Fibroblast of skin of right biceps (primary cell): ENCODE measurements at regions not wholly inside any gene's neighbourhood (a gene's known extent, or its start where the extent isn't known, plus 50 kb on each side); places are given as distances from the start of the nearest gene placed in this dataset.
A peak's percentile ranks its signal among the peaks of the same experiment; 100 is the strongest.
"Not testable (repeated sequence)": the region's sequence is repeated elsewhere in the genome, so short reads cannot be mapped to it uniquely, and the experiment has no call there.

ENCODE experiments used
- DNase-seq: peaks from one replicate; pipeline ENCODE4 v3.0.0-alpha.2; 2013

GRCh38 chr4:72864898-72865297 lies 204.6 kb downstream of the COX18 start:
- no peak for DNase-seq

- DNase-seq: not testable (repeated sequence)
Observed at GRCh38 chr4:72864277-72864676, 205.2 kb downstream of the COX18 start.

DNA sequence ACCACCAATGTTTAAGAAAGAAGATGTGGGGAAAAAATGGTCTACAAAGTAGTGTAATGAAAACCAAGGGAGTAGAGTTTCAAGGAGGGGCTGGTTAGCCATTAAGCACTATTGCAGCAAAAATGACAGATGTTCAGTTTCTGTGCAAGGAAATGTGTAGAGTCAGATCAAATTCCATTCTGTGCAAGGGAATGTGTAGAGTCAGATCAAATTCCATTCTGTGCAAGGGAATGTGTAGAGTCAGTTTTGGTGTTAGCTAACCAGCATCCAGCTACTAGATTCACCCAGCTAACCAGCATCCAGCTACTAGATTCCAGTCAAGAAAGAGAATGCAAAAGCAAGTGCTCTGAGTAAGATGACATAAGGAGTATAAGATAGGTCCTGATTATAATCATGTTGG lies 208.8 kb downstream of the COX18 start:
- peak; percentile 10 for DNase-seq

GRCh38 chr4:72858328-72858727 lies 211.2 kb downstream of the COX18 start:
- peak; percentile 72 for DNase-seq

GRCh38 chr4:72857787-72858186 lies 211.7 kb downstream of the COX18 start:
- DNase-seq: no peak

DNA sequence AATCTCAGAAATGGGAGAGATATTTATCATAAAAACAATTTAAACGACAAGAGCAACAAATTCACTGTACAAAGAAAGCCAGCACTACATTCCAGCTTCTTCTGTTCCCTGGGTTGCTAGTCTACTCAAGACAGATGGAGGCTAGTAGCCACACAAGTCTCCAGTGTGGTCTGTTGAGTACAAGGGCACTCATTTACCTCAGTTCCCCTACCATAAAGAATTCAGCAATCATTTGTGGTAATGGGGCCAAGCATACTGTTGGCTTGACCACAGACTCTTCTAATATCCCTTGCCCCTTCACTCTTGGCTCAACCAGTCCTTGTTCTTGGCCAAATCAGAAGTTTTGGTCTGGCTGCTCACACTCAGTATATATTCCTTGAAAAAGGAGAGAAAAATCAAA lies 212.3 kb downstream of the COX18 start:
- DNase-seq: no peak

- no peak for DNase-seq
Observed at GRCh38 chr4:72846280-72847111, 223.0 kb downstream of the COX18 start.

DNA sequence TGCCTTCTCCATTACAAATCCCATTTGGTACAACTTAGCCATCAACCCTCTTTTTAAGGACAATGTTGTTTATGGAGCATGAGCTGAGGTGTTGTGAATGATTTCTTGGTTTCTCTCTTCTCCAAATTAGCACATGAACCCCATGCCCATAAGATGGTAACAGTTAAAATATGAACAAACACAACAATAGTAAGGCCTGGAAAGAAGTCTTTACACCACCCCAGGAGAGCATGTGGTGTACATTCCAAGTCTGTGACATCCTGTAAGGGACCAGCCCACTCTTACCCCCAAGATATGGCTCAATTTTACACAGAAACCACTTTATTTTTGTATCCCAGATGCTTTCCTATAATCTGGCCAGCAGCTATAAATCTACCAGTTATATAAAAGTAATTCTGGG lies 226.1 kb downstream of the COX18 start:
- peak; percentile 7 for DNase-seq

GRCh38 chr4:72842323-72842722 lies 227.2 kb downstream of the COX18 start:
- DNase-seq: peak; percentile 13

GRCh38 chr4:72840166-72840565 lies 229.3 kb downstream of the COX18 start:
- not testable (repeated sequence) for DNase-seq

- no peak for DNase-seq
Observed at GRCh38 chr4:72828864-72829263, 240.7 kb downstream of the COX18 start.

DNA sequence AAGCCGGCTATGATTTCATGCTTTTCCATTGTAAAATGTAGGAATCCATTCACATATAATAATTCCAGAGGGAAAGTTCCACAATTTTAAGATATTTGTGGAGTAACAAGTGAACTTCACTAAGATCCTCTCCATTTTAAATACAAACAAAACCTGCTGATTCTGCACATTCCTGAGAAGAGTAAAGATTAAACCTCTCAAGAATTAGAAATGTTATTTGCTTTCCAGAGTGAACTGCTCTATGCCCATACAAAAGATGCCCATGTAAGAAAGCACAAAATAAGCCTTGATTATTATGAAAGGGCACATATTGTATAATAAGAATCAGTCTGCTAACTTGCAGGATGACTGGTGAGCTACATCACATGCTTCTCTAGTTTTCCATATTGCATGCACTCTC lies 241.5 kb downstream of the COX18 start:
- no peak for DNase-seq

DNA sequence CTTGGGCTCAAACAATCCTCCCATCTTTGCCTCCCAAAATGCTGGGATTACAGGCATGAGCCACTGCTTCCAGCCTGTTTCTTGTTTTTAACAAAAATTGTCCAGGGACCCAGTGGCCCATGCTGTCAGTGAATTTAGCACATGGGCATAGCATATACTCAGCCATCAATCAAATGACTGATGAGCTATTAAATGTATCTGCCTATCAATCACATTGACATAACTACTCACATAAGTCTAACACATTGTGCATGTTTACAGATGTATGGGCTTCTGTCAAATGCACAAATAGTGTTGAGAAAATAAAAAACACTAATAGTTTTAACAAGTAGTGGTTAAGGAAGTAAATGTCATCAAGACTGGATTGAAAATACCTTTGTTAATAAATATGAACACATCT lies 249.4 kb downstream of the COX18 start:
- DNase-seq: no peak

DNA sequence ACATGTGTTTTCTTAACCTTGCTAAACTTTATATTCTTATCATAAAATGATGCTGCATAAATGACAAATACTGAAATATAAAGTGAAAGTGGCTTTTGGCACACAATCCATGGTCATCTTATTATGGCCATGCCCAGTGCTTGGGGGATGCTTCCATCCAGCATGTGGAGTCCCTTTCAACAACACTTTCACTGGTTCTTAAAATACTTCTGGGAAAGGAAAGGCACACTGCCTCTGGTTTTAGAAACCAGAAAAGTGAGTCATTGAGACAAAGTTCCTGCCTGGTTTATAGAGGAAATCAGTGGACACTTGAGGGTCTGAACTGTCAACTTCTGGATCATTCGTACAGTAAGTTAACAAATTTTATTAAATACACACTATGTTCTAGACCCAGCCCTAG lies 248.0 kb upstream of the ADAMTS3 start:
- DNase-seq: peak; percentile 44

GRCh38 chr4:72814241-72814640 lies 245.2 kb upstream of the ADAMTS3 start:
- DNase-seq: no peak

- no peak for DNase-seq
Observed at GRCh38 chr4:72809208-72809607, 240.2 kb upstream of the ADAMTS3 start.

GRCh38 chr4:72805284-72805683 lies 236.3 kb upstream of the ADAMTS3 start:
- no peak for DNase-seq

DNA sequence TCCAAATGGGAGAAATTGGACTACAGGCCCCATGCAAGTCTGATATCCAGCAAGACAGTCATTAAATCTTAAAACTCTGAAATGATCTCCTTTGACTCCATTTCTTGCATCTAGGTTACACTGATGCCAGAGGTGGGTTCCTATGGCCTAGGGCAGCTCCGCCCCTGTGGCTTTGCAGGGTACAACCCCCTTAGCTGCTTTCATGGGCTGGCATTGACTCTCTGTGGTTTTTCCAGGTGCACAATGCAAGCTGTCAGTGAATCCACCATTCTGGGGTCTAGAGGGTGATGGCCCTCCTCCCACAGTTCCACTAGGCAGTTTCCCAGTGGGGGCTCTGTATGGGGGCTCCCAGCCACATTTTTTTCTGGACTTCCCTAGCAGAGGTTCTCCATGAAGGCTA lies 228.5 kb upstream of the ADAMTS3 start:
- no peak for DNase-seq

DNA sequence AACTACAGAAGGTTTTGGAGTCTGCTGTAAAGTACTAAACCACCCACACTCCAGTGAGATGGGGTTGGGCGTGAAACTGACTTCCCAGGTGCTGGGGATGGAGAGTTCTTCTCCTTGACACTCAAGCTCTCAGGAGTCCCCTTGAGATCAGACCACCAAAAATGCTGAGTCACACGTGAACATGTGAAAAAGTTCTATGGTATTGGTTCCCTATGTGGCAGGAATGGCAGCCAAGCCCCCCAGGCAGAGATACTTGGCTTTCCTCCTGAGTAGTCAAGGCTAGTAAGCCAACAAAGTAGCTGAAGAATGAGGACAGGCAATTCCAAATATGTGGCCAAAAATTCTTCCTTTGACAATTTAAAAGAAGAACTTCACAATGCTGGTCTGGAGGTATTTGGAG lies 222.0 kb upstream of the ADAMTS3 start:
- DNase-seq: no peak

DNA sequence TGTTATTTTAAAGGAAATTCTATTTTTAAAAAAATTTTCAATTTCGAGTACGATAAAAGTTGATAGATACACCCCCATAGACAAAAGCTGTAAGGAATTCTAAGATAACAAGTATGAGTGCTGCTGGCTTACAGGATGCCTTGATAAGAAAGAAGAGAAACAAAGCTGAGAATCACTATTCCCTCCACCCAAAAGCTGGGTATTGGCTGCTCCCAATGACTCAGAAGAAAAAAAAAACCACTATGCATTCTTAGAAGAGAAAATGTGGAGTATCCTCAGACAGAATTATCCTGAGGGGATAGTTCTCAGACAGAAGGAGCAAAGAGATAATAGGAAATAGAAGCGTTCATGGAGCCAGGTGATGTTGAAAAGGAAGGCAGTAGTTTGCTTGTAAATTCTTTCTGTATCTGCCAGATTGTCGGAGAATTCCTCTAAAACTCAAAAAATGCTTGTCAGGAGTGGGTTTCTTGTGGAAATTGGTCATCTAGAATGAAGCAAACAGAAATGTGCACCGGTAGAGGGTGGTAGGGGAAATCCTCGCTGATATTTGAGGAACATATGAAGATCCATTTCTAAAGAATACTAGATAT lies 217.5 kb upstream of the ADAMTS3 start:
- DNase-seq: no peak

DNA sequence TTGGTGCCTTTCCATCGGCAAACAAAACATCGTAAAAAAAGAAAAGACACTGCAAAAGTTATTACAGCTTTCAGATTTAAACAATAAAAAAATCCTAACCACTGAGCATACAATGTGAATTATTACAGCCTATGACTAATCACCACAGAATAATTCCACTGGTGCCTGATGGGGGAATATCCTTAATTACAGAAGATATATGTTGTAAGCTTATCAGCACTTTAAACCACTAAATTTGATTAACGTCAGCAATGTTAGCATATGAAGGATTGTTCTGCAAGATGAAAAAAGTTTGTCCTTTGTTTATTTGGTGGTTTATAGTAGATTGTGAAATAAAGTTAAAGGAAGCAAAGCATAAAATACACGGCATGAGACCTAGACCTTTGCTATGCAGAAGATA lies 210.2 kb upstream of the ADAMTS3 start:
- DNase-seq: peak; percentile 41

DNA sequence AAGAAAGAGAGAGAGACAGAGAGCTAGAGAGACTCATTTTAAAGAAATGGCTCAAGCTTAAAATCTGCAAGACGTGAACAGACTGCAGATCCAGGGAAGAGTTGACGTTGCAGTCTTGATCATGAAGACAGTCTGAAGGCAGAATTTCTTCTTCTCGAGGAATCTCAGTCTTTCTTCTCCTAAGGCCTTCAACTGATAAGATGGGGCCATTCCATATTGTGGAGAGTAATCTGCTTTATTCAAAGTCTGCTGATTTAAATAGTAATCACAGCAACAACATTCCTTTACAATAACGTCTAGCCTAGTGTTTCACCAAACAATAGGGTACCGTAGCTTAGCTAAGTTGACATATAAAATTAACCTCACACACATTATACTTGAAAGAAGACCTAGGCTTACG lies 208.4 kb upstream of the ADAMTS3 start:
- DNase-seq: no peak

DNA sequence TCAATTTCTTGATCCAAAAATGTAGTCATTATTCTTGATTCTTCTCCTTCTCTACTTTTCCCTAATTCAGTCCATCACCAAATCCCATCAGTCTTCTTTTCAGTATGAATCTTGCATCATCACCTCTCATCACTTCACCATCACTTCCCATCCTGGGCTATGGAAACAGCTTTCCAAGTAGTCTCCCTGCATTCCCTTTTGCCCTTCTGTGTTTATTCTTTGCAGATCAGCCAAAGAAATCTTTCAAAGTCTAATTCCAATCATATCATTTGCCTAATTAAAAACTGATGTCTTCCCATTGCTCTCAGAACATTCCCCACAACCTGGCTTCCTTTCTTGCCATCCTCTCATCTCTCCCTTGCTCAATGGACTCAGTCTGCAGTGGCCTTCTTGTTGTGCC lies 201.7 kb upstream of the ADAMTS3 start:
- peak; percentile 12 for DNase-seq

DNA sequence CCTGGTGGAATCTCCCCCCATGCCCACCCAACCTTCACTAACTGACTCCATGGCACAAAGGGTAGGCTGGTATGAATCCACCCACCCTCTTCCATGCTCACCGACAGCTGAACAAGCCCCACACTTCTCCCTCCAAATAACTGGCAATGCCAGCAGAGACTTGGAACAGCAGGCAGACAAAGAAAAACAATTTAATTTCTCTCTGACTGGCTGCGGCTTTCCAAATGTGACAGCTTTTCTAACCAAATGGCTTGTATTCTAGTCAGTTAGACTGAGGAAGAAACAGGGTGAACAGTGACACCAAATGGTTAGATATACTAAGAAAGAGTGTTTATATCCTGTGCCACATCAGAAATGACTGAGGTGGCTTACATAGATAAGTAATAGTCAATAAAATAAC lies 199.3 kb upstream of the ADAMTS3 start:
- no peak for DNase-seq
